Uterus (tissue), 3 donors: ENCODE measurements at regions not wholly inside any gene's neighbourhood (a gene's known extent, or its start where the extent isn't known, plus 50 kb on each side); places are given as distances from the start of the nearest gene placed in this dataset.

ENCODE experiments used
- DNase-seq, 2 donors: peaks; one replicate each; pipeline ENCODE4 v3.0.0-alpha.2; 2019 to 2020
- H3K27ac ChIP-seq, 2 donors: fragments of 200-600 bp; sonication (generic); 1 replicate in 1 of 2; 2 replicates in 1 of 2; pipeline ENCODE4 v1.5.1; 2016 to 2018
- H3K27me3 ChIP-seq, 2 donors: fragments of 200-600 bp; sonication (generic); one replicate each; pipeline ENCODE4 v1.5.1; 2018 to 2019; ENCODE audit warnings: control low read depth in 1 of 2
- H3K36me3 ChIP-seq, 2 donors: fragments of 200-600 bp; sonication (generic); one replicate each; pipeline ENCODE4 v1.5.1; 2019; ENCODE audit warnings: control low read depth in 1 of 2
- H3K4me1 ChIP-seq, 2 donors: fragments of 200-600 bp; sonication (generic); one replicate each; pipeline ENCODE4 v1.5.1; 2018 to 2019; ENCODE audit warnings: control low read depth in 1 of 2
- H3K4me3 ChIP-seq, 2 donors: fragments of 200-600 bp; sonication (generic); 1 replicate in 1 of 2; 2 replicates in 1 of 2; pipeline ENCODE4 v1.5.1; 2018 to 2019; ENCODE audit warnings: mild to moderate bottlenecking in 1 of 2
- H3K9me3 ChIP-seq, 2 donors: fragments of 200-600 bp; sonication (generic); one replicate each; pipeline ENCODE4 v1.5.1; 2019; ENCODE audit warnings: control low read depth in 1 of 2
- POLR2A ChIP-seq, 2 donors: fragments of 450-650 bp; IDR thresholded peaks; one replicate each; pipeline ENCODE4 v1.6.1; 2016; ENCODE audit warnings: antibody characterized with exemption in 2 of 2, mild to moderate bottlenecking in 1 of 2, moderate library complexity in 1 of 2
- intact Hi-C: fragments of 100-400 bp; cut with DNase I; formaldehyde crosslinking; loops from one replicate; pipeline ENCODE4 v1.15.1; 2023; ENCODE audit warnings: low total_unique reads
- TF ChIP-seq, protein P1 (sequence below), 4 experiments: fragments of 200-600 bp in 2 of 4; fragments of 450-650 bp in 2 of 4; sonication (generic) in 2 of 4; IDR thresholded peaks; one replicate each; pipeline ENCODE4 v1.5.1; 2016 to 2019; ENCODE audit warnings: antibody characterized with exemption in 4 of 4, mild to moderate bottlenecking in 2 of 4, moderate library complexity in 1 of 4
- donor health status: DM: yes; HTN: yes; CAD: no.

DNA sequence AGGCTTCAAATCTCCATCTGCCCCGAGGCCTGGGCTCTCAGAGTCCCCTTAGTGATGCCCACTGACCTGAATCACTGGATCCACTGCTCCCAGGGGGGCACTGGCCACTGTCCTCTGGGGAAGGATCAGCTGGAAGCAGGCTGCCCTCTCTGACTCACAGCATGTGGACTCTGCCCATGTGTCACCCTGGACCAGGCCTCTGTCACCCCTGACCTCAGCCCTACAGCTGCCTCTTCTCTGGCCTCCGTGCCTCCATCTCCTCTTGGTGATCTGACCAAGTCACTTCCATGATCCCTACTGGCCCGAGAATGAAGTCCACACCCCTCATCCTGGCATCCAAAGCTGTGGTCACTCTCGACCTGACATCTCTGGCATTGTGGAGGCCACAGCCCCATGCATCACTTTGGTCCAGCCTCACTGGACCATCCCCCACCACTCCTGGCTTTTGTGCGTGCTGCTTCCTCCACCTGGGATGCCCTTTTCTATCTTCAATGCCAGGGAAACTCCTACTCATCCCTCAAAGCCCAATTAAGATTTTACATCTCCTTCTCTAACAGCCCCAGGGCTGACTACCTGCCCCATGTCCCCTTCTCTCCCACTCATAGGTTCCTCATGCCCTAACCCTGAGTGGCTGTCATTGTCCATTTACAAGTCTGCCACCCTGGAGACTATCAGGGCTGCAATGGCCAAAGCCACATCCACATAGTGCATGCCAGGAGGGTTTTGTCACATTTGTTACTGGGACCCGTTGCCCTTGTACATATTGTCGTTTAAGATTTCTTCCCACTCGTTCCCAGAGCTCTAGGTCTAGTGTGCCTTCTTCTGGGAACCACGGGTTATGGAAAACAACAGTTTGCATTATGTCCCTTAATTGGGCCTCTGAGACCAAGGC, 685.0 kb downstream of the MATN1 start:
- no peak overlapping the region for H3K27ac ChIP-seq
- TF ChIP-seq, protein P1, sequence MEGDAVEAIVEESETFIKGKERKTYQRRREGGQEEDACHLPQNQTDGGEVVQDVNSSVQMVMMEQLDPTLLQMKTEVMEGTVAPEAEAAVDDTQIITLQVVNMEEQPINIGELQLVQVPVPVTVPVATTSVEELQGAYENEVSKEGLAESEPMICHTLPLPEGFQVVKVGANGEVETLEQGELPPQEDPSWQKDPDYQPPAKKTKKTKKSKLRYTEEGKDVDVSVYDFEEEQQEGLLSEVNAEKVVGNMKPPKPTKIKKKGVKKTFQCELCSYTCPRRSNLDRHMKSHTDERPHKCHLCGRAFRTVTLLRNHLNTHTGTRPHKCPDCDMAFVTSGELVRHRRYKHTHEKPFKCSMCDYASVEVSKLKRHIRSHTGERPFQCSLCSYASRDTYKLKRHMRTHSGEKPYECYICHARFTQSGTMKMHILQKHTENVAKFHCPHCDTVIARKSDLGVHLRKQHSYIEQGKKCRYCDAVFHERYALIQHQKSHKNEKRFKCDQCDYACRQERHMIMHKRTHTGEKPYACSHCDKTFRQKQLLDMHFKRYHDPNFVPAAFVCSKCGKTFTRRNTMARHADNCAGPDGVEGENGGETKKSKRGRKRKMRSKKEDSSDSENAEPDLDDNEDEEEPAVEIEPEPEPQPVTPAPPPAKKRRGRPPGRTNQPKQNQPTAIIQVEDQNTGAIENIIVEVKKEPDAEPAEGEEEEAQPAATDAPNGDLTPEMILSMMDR (IDR thresholded peaks at IDR 0.05), result no peak
- no peaks in the 10 kb centered on the region for H3K36me3 ChIP-seq
- intact Hi-C loops, result no loop called here
- H3K9me3 ChIP-seq, result no peaks in the 10 kb centered on the region
- no peaks in the 10 kb centered on the region for H3K27me3 ChIP-seq
- no peak overlapping the region for H3K4me3 ChIP-seq
- no peaks in the 10 kb centered on the region for H3K4me1 ChIP-seq
- DNase-seq, result no peak

DNA sequence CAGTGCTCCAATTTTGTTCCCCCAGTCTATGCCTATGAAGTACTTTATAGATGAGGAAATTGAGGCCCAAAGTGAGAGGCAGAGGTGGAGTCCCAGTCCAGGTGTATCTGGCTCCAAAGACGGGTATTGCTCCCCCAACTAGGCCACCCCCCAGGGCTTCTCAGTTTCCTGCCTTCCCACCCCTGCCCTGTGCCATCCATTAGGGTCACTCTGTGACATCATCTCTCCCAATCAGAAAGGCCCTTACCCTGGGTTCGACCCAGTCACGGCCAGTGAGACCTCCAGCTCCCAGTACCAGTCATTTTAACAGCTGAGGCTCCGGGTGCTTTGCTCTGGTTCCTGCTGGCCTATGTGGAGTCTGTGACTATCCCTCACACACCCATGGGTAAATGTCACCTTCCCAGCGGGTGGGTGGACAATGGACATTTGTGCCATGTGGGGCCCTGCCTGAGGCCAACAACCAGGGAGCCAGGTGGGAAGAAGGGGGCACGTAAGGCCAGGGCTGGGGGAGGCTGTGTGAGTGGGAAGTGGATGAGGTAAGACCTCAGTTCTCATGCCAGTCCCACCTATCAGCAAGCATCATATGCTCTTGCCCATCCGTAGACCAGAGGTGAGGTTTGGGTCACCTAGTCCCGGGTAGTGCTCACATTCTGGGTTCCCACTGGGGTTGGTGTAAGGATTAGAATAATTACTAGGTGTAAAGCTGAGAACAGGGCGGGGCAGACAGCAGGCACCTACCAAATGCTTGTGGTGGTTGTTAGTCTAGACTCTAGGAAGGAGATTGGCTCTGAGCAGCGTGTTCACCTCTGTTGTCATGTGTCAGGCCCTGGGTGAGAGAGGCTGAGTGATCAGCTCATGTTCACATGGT, 685.9 kb downstream of the MATN1 start:
- Histone ChIP-seq H3K27me3 (no peaks in the 10 kb centered on the region), H3K4me1 (no peaks in the 10 kb centered on the region), H3K36me3 (no peaks in the 10 kb centered on the region), H3K4me3 (no peak overlapping the region), H3K27ac (no peak overlapping the region), H3K9me3 (no peaks in the 10 kb centered on the region)
- no peak for DNase-seq
- TF ChIP-seq POLR2A (IDR thresholded peaks at IDR 0.05), result no peak
- TF ChIP-seq, protein P1 (IDR thresholded peaks at IDR 0.05), result no peak
- intact Hi-C loops, result no loop called here

DNA sequence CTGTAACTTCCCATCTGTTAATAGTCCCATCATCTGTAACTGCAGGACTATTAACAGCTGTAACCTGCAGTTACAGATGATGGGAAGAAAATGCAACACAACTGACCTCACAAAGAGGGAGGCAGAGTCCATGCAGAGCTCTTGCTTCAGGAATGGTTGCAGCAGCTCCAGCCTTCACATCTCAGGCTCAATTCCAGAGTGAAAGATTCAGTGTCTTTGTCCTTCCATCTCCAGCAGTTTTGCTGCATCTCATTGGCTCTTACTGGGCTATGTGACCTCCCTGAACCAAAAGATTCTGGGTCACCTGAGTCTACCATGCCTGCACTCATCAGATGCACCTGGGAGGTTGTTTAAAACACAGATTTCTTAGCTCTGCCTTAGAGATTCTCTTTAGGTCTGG, 686.7 kb downstream of the MATN1 start:
- no peaks in the 10 kb centered on the region for H3K9me3 ChIP-seq
- no peaks in the 10 kb centered on the region for H3K36me3 ChIP-seq
- DNase-seq, result no peak
- no peaks in the 10 kb centered on the region for H3K27me3 ChIP-seq
- H3K27ac ChIP-seq, result no peak overlapping the region
- no peak for TF ChIP-seq POLR2A (IDR thresholded peaks at IDR 0.05)
- TF ChIP-seq, protein P1 (IDR thresholded peaks at IDR 0.05), result no peak
- H3K4me1 ChIP-seq, result no peaks in the 10 kb centered on the region
- intact Hi-C loops, result no loop called here
- no peak overlapping the region for H3K4me3 ChIP-seq

DNA sequence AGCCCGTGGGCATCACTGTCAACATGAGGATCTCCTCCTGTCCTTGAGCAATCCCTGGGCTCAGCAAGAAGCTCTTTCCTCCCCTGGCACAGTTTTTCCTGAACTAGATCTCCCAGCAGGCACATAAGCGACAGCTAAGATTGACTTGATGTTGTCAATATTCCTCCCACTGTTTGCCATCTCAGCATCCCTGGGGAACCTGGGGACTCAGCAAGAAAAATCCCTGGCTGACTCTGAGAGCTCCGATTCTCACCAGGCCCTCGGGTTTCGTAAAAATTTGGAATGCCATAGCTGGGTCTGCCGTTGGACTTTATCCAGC, 687.2 kb downstream of the MATN1 start:
- intact Hi-C loops, result no loop called here
- no peak for TF ChIP-seq POLR2A (IDR thresholded peaks at IDR 0.05)
- TF ChIP-seq, protein P1 (IDR thresholded peaks at IDR 0.05), result no peak
- H3K4me3 ChIP-seq, result no peak overlapping the region
- no peaks in the 10 kb centered on the region for H3K9me3 ChIP-seq
- no peaks in the 10 kb centered on the region for H3K27me3 ChIP-seq
- DNase-seq, result no peak
- H3K36me3 ChIP-seq, result no peaks in the 10 kb centered on the region
- H3K27ac ChIP-seq, result no peak overlapping the region
- no peaks in the 10 kb centered on the region for H3K4me1 ChIP-seq
